NB4 (cell line): ENCODE measurements at regions not wholly inside any gene's neighbourhood (a gene's known extent, or its start where the extent isn't known, plus 50 kb on each side); places are given as distances from the start of the nearest gene placed in this dataset.

Experiments
- CTCF ChIP-seq: IDR thresholded peaks from one replicate; pipeline ENCODE4 v1.5.1; 2012; ENCODE audit warnings: low read depth, low read length
- POLR2A ChIP-seq: IDR thresholded peaks from 2 replicates; pipeline ENCODE4 v1.6.1; 2011; ENCODE audit warnings: mild to moderate bottlenecking; ENCODE audit not compliant: insufficient read length; ENCODE audit errors: extremely low read depth

- TF ChIP-seq POLR2A (no peak), CTCF (no peak)
Measured at GRCh38 chr5:53366245-53366644, 114.2 kb upstream of the FST start.
